GM06990 (cell line): ENCODE measurements at regions not wholly inside any gene's neighbourhood (a gene's known extent, or its start where the extent isn't known, plus 50 kb on each side); places are given as distances from the start of the nearest gene placed in this dataset.

Experiments
- DNase-seq: peaks from one replicate; pipeline ENCODE4 v3.0.0-alpha.2; 2011; ENCODE audit not compliant: insufficient read length; ENCODE audit errors: extremely low read depth
- H3K27me3 ChIP-seq: replicated peaks from 2 replicates; pipeline ENCODE4 v1.6.0; 2011; ENCODE audit warnings: low read length; ENCODE audit not compliant: control insufficient read depth, insufficient read depth
- H3K36me3 ChIP-seq: 2 replicates; pipeline ENCODE4 v1.5.1; 2011; ENCODE audit warnings: low read length; ENCODE audit not compliant: control insufficient read depth, insufficient read depth
- H3K4me3 ChIP-seq: replicated peaks from 2 replicates; pipeline ENCODE4 v1.5.1; 2011; ENCODE audit warnings: low read depth, mild to moderate bottlenecking, control low read depth, low read length
- CTCF ChIP-seq: IDR thresholded peaks from 2 replicates; pipeline ENCODE4 v1.5.1; 2011; ENCODE audit warnings: low read length, control low read depth, mild to moderate bottlenecking, inconsistent platforms; ENCODE audit not compliant: insufficient read depth, poor library complexity, severe bottlenecking

GRCh38 chr10:120382360-120382759 lies 74.7 kb upstream of the PLPP4 start:
- DNase-seq, result no peak
- Histone ChIP-seq H3K36me3 (no peaks in the 10 kb centered on the region), H3K4me3 (no peak overlapping the region), H3K27me3 (peaks cover 1% of the 10 kb centered on the region; the same call in 1 of the 2 replicates)
- no peak for TF ChIP-seq CTCF

GRCh38 chr10:120385992-120386391 lies 71.0 kb upstream of the PLPP4 start:
- Histone ChIP-seq H3K27me3 (no peaks in the 10 kb centered on the region; the same call in 1 of the 2 replicates), H3K36me3 (no peaks in the 10 kb centered on the region), H3K4me3 (no peak overlapping the region)
- no peak for TF ChIP-seq CTCF
- DNase-seq, result no peak

DNA sequence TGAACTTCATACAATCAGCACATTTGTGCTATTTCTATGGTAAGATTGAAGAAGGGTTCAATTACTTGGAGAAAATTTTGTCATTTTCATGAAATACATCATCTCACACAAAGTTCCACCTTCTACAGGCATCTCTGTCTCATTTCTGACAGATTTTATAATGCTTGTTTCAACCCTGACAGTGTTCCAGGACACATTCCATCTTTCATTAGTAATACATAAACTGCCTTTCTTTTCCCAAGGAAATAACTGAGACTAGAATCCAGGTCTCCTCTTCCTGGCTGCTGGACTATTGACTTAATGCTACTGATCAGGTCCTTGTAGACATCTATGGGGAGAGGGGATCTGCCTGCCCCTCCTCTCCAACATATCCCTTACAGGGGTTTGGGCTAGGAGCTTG lies 70.1 kb upstream of the PLPP4 start:
- DNase-seq, result no peak
- no peaks in the 10 kb centered on the region; the same call in 1 of the 2 replicates for H3K27me3 ChIP-seq
- no peaks in the 10 kb centered on the region for H3K36me3 ChIP-seq
- H3K4me3 ChIP-seq, result no peak overlapping the region
- no peak for TF ChIP-seq CTCF

GRCh38 chr10:120387326-120387725 lies 69.7 kb upstream of the PLPP4 start:
- Histone ChIP-seq H3K4me3 (no peak overlapping the region), H3K36me3 (no peaks in the 10 kb centered on the region), H3K27me3 (no peaks in the 10 kb centered on the region; the same call in 1 of the 2 replicates)
- TF ChIP-seq CTCF, result no peak
- no peak for DNase-seq

DNA sequence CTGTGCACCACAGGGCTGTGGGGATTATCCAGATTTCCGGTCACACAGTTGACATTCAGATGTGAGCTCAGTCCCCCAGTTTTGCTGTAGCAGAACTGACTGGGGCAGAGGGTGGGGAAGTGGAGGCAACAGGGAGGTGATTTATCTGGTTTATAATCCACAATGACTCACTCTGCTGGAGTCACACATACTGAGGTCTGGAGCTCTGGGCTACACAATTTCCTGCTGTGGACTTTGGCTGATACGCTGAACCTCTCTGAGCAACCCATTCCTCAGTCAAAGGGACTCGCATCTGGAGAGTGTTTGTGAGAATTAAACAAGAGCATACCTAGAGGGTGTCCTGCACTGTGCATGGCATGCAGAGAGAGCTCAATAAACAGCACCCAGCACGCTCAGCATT lies 64.8 kb upstream of the PLPP4 start:
- DNase-seq, result no peak
- Histone ChIP-seq H3K27me3 (no peaks in the 10 kb centered on the region; the same call in 1 of the 2 replicates), H3K4me3 (no peak overlapping the region), H3K36me3 (no peaks in the 10 kb centered on the region)
- TF ChIP-seq CTCF, result no peak

GRCh38 chr10:120392671-120393079 lies 64.4 kb upstream of the PLPP4 start:
- Histone ChIP-seq H3K4me3 (no peak overlapping the region), H3K27me3 (no peaks in the 10 kb centered on the region; the same call in 1 of the 2 replicates), H3K36me3 (no peaks in the 10 kb centered on the region)
- no peak for TF ChIP-seq CTCF
- no peak for DNase-seq
